Right lobe of liver (tissue), 6 donors: ENCODE measurements at regions not wholly inside any gene's neighbourhood (a gene's known extent, or its start where the extent isn't known, plus 50 kb on each side); places are given as distances from the start of the nearest gene placed in this dataset.

Source experiments
- ATAC-seq, 4 donors: fragments of 200-7000 bp; cut with Tn5 transposase; one replicate each; pipeline ENCODE4 v1.9.1; 2020; ENCODE audit warnings: mild to moderate bottlenecking in 4 of 4, moderate library complexity in 4 of 4
- DNase-seq, 3 donors: peaks; one replicate each; pipeline ENCODE4 v3.0.0-alpha.2; 2020
- H3K27ac ChIP-seq, 3 donors: fragments of 200-600 bp; one replicate each; pipeline ENCODE4 v1.8.0; 2022
- H3K27me3 ChIP-seq, 2 donors: fragments of 200-600 bp; one replicate each; pipeline ENCODE4 v1.8.0; 2022
- H3K36me3 ChIP-seq, 4 donors: fragments of 200-600 bp; sonication (generic) in 1 of 4; one replicate each; pipeline versions ENCODE4 v1.5.1 to v1.8.0; 2017 to 2022; ENCODE audit warnings: control low read depth in 1 of 4
- H3K4me1 ChIP-seq, 4 donors: fragments of 200-600 bp; sonication (generic) in 1 of 4; one replicate each; pipeline versions ENCODE4 v1.5.1 to v1.8.0; 2017 to 2022; ENCODE audit warnings: control low read depth in 1 of 4
- H3K4me3 ChIP-seq, 3 donors: fragments of 200-600 bp; one replicate each; pipeline ENCODE4 v1.8.0; 2022
- H3K9me3 ChIP-seq, 4 donors: fragments of 200-600 bp; sonication (generic) in 1 of 4; one replicate each; pipeline versions ENCODE4 v1.5.1 to v1.8.0; 2017 to 2022; ENCODE audit warnings: control low read depth in 1 of 4
- POLR2A ChIP-seq: fragments of 450-650 bp; IDR thresholded peaks from one replicate; pipeline ENCODE4 v1.6.1; 2017; ENCODE audit warnings: antibody characterized with exemption, mild to moderate bottlenecking
- WGBS: methylation state at CpG from one replicate; pipeline ENCODE4 v1.1.6; 2018; ENCODE audit warnings: low coverage, low lambda C conversion rate; ENCODE audit not compliant: insufficient coverage; ENCODE audit errors: missing lambda C conversion rate; 5-methylcytosine and 5-hydroxymethylcytosine counted together
- intact Hi-C, 2 donors: fragments of 100-400 bp; cut with DNase I; formaldehyde crosslinking; loops; one replicate each; pipeline versions ENCODE4 v1.11.2 to v1.14.1; 2022
- TF ChIP-seq, protein P1 (sequence below), 4 donors: fragments of 200-600 bp in 3 of 4; fragments of 450-650 bp in 1 of 4; IDR thresholded peaks; one replicate each; pipeline versions ENCODE4 v1.5.1 to v1.8.0; 2016 to 2022; ENCODE audit warnings: antibody characterized with exemption in 4 of 4, mild to moderate bottlenecking in 2 of 4
- donor health status: DM: no; HTN: yes; CAD: no.
- donor health status: DM: no; HTN: no; CAD: no.
- donor health status: DM: no; HTN: no; CAD: no.
- donor health status: DM: no; HTN: yes; CAD: no.
- donor health status: DM: no; HTN: yes; CAD: no.

DNA sequence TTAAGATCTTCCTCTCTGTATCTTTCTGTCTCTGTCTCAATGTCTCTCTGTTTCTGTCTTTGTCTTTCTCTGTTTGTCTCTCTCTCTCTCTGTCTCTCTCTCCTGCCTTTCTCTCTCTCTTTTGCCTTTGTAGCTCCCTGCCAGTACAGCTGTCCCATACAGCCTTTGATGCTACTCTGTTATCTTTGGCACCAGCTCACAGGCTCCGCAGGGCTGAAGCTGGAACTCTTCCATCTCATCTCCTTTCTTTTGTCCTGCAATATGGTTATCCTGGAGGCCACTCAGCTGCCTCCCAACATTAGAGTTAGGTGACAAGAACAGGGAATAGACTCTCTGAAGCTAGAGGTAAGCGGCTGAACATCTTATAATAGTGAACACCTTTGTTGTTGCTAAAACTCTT lies 354.3 kb upstream of the NEGR1 start:
- DNase-seq (no peak), ATAC-seq (peak in 1 of 4 donors; percentile 48)
- Histone ChIP-seq H3K27ac (no peak overlapping the region), H3K4me1 (no peaks in the 10 kb centered on the region), H3K27me3 (no peaks in the 10 kb centered on the region), H3K36me3 (no peaks in the 10 kb centered on the region), H3K9me3 (no peaks in the 10 kb centered on the region), H3K4me3 (no peak overlapping the region)
- WGBS, result 64% methylated on average over 2 of the region's 2 CpGs
- intact Hi-C loops, result no loop called here
- no peak for TF ChIP-seq POLR2A
- TF ChIP-seq, protein P1, sequence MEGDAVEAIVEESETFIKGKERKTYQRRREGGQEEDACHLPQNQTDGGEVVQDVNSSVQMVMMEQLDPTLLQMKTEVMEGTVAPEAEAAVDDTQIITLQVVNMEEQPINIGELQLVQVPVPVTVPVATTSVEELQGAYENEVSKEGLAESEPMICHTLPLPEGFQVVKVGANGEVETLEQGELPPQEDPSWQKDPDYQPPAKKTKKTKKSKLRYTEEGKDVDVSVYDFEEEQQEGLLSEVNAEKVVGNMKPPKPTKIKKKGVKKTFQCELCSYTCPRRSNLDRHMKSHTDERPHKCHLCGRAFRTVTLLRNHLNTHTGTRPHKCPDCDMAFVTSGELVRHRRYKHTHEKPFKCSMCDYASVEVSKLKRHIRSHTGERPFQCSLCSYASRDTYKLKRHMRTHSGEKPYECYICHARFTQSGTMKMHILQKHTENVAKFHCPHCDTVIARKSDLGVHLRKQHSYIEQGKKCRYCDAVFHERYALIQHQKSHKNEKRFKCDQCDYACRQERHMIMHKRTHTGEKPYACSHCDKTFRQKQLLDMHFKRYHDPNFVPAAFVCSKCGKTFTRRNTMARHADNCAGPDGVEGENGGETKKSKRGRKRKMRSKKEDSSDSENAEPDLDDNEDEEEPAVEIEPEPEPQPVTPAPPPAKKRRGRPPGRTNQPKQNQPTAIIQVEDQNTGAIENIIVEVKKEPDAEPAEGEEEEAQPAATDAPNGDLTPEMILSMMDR (IDR thresholded peaks at IDR 0.05), result no peak

DNA sequence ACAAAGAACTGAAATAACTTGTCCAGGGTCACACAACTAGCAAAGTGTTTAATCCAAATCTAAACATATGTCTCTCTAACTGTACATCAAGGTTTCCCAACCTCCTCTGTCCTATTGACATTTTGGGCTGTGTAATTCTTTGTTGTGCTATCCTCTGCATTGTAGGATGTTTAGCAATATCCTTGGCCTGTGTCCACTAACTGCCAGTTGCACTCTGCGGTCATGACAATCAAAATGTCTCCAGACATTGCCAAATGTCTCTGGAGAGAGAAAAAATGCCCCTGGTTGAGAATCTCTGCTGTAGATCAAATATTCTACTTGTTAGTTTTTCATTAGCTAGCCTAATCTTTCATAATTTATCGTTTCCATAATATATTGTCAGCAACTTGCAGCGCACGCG lies 353.4 kb upstream of the NEGR1 start:
- Histone ChIP-seq H3K4me1 (no peaks in the 10 kb centered on the region), H3K27me3 (no peaks in the 10 kb centered on the region), H3K4me3 (no peak overlapping the region), H3K27ac (no peak overlapping the region), H3K36me3 (no peaks in the 10 kb centered on the region), H3K9me3 (no peaks in the 10 kb centered on the region)
- 51% methylated on average over 4 of the region's 5 CpGs for WGBS
- TF ChIP-seq, protein P1 (IDR thresholded peaks at IDR 0.05), result no peak
- no peak for TF ChIP-seq POLR2A
- intact Hi-C loops, result no loop called here
- DNase-seq (no peak), ATAC-seq (peak in 2 of 4 donors; percentile 29 to 54)

DNA sequence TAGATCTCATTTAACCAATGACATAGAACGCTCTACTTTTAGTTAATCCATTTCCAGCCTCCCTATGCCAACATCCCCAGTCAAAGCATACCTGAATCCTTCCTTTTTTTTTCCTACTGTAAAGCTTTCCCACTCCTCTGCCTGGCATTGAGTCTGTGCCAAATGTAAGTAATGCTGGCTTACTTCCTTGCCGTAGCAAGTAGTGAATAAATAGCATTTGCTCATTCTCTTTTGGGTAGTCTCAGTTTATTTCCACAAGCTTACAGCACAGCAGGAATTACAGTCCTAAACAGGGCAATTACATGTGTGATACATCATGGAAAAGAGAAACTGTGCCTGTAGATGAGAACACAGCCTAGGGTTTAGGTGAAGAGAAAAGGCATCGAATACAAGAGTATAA lies 352.6 kb upstream of the NEGR1 start:
- no peaks in the 10 kb centered on the region for H3K27me3 ChIP-seq
- H3K4me1 ChIP-seq, result no peaks in the 10 kb centered on the region
- ATAC-seq (no peak), DNase-seq (no peak)
- intact Hi-C loops, result no loop called here
- H3K36me3 ChIP-seq, result no peaks in the 10 kb centered on the region
- no peak overlapping the region for H3K27ac ChIP-seq
- no peaks in the 10 kb centered on the region for H3K9me3 ChIP-seq
- 52% methylated on average over 3 of the region's 3 CpGs for WGBS
- TF ChIP-seq, protein P1 (IDR thresholded peaks at IDR 0.05), result no peak
- no peak for TF ChIP-seq POLR2A
- H3K4me3 ChIP-seq, result no peak overlapping the region

DNA sequence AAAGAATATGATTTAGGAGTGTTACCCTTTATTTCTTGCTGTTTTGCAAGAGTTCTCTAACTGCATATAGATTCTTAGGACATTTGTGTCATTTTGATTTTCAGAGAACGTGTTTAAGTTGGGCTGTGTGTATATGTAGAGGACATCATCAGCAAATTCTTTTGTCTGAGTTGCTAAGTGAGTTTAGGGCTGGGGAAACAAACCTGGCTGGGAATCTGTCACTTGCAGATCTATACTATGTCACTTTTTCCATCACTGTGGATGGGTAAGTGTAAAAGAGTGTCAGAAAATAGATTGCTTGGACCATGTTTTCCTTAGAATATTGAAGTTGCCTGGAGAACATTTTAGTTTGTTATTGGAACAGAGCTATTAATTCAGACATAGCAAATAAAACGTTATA lies 349.1 kb upstream of the NEGR1 start:
- no peak for DNase-seq
- 28% methylated on average over 2 of the region's 2 CpGs for WGBS
- no peak for ATAC-seq
- H3K27ac ChIP-seq, result no peak overlapping the region
- no peaks in the 10 kb centered on the region for H3K36me3 ChIP-seq
- no peaks in the 10 kb centered on the region for H3K4me1 ChIP-seq
- H3K9me3 ChIP-seq, result no peaks in the 10 kb centered on the region
- H3K4me3 ChIP-seq, result no peak overlapping the region
- intact Hi-C loops, result no loop called here
- H3K27me3 ChIP-seq, result no peaks in the 10 kb centered on the region
- no peak for TF ChIP-seq POLR2A
- TF ChIP-seq, protein P1 (IDR thresholded peaks at IDR 0.05), result no peak

DNA sequence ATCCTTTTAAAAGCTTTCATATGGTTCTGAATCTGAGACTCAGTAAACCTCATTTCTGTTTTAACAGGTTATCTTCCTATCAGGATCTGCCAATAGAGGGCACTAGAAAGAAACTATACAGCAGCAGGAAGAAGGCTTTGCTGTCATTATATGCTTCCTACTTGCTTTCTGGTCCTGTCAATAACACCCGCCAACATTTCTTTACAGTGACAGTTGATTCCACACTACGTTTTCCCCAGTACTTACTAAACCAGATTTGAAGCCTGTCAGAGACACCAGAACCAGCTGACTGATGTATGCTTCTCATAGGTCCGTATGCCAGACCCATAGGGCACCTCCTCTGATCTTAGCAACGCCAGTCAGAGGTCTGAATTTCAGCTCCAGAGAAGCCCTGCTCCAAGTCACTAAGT lies 341.0 kb upstream of the NEGR1 start:
- DNase-seq, result no peak
- Histone ChIP-seq H3K4me3 (peak overlapping the region in 1 of 3 donors; percentile 28), H3K36me3 (no peaks in the 10 kb centered on the region), H3K9me3 (no peaks in the 10 kb centered on the region), H3K27me3 (no peaks in the 10 kb centered on the region), H3K27ac (no peak overlapping the region), H3K4me1 (no peaks in the 10 kb centered on the region)
- 13% methylated on average over 4 of the region's 4 CpGs for WGBS
- ATAC-seq, result peak; percentile 86 to 96 (median 90)
- TF ChIP-seq, protein P1 (IDR thresholded peaks at IDR 0.05), result peak; percentile 36 to 64 (median 57)
- no peak for TF ChIP-seq POLR2A
- intact Hi-C loops, result no loop called here
